HG02798 (cell line): ENCODE measurements at regions not wholly inside any gene's neighbourhood (a gene's known extent, or its start where the extent isn't known, plus 50 kb on each side); places are given as distances from the start of the nearest gene placed in this dataset.
A peak's percentile ranks its signal among the peaks of the same experiment; 100 is the strongest.

Source experiments
- ATAC-seq: cut with Tn5 transposase; IDR thresholded peaks from one replicate; pipeline ENCODE4 v1.9.1; 2021; ENCODE audit warnings: mild to moderate bottlenecking; ENCODE audit not compliant: unreplicated experiment, poor library complexity

DNA sequence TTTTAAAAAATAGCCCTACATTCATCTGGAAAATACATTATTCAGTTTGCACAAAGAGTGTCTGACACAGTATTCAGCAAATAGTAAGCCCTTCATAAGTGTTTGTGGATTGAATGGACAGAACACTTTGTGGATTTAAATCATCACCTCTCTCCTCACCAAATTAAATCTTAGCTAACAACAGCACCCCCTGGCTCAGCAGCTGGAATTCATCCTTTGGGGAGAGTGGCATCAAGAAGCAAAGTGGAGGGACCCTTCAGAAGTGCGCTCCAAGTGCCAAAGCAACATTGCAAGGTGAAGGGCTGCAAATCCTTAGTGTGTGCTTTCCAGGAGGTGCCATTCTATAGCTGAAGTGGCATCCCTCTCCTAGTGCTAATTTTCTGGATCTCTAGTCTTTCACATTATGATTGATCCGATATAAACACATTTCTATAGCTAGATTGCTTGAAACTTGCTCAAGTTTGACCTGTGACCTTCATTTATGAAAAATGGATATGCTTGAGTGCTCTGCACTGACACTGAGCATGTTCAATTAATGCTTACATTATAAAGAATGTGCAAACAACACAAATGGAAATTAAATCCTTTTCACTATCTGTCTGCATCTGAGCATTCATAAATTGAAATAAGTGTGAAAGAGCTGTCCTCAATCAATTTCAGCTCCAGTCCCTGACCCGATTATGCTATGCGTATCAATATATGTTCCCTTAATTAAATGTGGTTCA, 891.7 kb downstream of the C6orf118 start:
- ATAC-seq, result no peak

DNA sequence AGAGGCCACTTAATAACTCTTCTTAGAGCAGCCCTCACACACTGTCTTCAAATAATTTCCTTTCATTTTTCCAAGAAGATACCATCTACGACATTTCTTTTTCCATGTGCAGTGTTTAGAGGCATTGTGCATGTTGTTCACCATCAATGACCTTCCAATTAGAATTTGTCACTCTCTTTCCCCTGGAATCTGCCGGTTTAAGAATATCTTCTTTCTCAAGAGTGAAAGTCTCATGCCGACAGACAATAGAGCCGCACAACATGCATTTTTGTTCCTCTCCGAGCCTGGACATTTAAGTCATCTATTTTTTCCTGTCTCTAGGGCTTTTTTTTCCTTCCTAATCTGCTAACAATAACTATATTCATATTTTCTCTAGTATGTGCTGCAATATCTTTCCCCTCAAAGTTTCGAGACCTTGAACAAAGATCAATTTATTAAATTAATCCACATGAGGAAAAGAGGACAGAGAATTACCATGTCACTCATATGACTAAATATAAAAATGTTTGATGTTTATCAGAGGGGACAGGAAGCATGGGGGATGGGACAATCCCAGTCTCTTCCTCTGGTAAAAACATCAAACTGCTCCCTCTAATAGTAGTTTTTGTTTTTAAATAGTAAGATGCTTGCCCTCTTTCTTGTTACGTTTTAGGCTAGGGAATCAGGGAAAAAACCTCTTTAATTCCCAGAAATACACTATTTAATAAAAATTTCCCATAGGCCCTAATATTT, 893.4 kb downstream of the C6orf118 start:
- no peak for ATAC-seq

DNA sequence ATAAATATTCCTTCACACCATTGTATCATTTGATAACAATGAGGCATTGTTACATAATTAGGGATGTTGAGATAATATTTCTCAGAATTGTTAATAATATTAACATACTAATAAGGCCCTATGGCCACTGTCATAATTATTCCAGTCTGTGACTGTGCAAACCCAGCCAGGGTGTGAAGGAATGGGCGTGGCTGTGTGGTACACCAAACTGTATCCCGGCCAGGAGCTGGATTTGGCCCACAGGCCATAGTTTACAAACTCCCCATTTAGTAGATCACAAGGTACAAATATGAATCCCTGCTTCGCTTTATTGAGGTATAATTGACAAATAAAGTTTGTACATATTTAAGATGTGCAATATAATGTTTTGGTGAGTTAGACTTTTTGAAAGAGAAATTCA, 894.7 kb downstream of the C6orf118 start:
- ATAC-seq, result no peak

DNA sequence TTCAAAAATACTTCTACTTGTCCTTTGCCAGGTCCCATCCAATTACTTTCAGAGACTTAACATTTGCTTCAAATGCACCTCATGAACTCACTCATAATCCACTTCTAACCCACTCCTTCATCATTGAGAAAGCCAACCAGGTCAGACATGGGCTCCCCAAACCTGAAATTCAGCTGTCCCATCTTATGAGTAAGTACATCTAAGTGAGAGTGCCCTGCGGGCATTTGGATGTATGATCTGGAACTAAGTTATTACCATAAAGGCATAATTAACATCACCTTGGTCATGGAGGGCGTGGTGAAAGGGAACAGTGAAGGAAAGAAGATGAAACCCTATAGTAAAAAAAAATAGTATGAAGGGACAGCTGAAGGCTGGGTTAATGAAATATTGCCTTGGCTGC, 896.8 kb downstream of the C6orf118 start:
- no peak for ATAC-seq

DNA sequence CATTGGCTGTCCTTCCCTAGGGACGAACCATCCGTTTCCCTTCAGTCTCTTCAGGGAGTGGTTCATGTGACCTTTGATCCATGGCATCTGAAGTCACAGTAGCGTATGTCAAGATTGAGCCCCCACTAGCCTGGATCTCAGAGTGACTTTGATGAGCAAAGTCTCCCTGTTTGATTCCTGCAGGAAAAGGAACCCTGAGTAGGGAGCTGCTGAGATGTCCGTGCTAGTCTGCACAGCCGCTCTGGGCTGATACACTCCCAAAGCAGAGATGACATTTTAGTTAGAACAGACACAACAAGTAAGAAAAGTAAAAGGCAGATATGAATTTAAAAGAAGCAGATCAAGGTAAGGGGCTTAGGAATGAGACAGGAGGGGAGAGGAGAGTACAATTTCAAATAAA, 899.4 kb downstream of the C6orf118 start:
- ATAC-seq, result no peak

DNA sequence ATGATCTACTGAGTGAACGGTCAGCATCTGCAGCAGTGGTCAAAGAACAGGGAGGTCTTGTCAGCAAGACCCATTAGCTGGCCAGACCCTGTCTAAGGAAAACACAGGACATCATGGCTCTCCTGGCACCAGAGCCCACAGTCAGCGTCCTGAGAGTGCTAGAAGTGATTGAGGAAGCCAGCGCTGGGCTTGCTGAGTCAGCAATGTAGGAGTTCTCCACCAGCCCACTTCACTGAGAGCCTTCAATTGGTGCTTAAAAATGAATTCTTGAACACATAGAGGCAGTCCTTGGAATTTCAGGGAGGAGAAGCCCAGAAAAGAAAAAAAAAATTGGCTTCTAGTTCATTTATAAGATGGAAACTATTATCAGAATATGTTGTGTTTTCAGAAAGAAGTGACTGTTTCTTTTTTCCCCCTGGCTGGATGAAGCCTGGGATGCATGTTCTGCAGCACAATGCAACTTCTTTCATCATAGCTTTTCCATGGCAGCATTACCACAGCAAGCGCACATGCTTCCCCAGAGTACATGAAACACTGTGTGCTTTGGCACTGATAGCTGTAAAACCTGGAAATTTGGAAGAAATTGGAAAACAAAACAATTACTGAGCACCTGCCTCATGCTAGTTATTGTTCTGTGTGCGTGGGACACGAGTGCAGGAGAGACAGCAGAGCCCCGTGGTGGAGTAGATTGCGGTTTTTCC, 899.9 kb downstream of the C6orf118 start:
- no peak for ATAC-seq

DNA sequence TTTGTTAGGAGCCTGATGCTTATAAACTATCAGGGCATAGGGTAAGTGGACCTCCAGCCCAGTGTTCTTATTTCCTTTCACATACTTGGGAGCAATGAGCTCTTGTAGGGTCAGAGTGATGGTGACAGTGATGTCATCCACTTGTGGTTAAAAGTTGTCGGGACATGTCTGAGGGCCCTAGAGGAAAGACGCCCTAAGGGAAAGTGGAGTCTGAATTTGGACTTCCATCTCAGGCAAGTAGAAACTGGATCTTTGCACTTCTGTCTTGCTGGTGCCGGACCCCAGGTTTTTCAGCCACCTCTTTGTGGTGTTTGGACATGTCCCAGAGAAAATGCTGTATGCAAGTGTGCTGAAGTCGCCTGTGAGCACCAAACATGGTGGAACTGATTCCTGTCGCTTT, 900.5 kb downstream of the C6orf118 start:
- no peak for ATAC-seq

DNA sequence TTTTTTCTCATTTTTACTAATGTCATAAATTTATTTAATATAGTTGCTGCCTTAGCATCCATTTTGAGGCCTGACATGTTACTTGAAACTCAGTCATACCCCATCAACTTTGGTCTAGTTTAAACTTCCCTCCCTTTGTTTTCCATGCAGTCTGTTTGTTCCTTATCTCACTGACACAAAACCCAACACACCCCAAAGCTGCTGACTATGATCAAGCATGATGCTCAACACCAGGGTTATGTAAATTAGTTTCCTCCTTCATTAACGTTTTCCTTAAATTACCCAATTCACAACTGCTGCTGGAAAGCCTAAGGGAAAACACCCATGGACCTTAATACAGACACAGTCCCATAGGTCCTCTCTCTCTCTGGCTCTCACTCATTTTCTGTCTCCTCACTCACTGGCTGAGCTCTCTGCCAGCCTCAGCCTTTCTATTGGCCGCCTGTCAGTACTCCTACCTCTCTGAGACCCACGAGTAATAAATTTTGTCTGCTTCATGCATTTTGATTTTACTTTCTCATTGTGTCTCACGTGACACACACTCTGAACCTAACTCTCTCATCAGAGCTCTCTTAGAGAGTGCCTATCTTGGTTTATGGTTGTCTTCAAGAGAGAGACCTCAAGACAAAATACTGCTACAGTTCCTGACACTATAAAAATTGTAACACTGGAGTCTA, 904.5 kb downstream of the C6orf118 start:
- no peak for ATAC-seq

DNA sequence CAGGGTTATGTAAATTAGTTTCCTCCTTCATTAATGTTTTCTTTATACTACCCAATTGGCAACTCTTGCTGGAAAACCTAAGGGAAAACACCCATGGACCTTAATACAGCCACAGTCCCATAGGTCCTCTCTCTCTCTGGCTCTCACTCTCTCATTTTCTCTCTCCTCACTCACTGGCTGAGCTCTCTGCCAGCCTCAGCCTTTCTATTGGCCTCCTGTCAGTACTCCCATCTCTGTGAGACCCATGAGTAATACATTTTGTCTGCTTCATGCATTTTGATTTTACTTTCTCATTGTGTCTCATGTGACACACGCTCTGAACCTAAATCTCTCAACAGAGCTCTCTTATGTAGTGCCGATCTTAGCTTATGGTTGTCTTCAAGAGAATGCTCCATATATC, 907.5 kb downstream of the C6orf118 start:
- ATAC-seq, result no peak

DNA sequence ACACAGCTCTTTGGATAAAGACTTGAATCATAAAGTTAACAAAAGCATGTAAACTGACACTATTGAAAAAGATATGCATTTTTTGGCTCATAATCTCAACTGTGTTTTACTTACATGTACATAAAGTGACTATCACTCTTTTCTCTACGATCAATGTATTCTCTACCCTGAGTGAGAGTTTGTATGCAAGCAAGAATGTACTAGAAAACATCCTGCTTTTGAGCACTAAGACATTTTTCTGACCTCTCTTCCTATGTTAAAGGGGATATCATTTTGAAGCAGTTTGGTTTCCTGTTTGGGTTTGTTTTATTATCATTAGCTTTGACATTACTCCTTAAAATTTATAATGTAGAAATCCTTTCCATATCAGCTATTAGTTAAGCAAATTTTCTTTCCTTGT, 910.8 kb downstream of the C6orf118 start:
- ATAC-seq, result no peak

DNA sequence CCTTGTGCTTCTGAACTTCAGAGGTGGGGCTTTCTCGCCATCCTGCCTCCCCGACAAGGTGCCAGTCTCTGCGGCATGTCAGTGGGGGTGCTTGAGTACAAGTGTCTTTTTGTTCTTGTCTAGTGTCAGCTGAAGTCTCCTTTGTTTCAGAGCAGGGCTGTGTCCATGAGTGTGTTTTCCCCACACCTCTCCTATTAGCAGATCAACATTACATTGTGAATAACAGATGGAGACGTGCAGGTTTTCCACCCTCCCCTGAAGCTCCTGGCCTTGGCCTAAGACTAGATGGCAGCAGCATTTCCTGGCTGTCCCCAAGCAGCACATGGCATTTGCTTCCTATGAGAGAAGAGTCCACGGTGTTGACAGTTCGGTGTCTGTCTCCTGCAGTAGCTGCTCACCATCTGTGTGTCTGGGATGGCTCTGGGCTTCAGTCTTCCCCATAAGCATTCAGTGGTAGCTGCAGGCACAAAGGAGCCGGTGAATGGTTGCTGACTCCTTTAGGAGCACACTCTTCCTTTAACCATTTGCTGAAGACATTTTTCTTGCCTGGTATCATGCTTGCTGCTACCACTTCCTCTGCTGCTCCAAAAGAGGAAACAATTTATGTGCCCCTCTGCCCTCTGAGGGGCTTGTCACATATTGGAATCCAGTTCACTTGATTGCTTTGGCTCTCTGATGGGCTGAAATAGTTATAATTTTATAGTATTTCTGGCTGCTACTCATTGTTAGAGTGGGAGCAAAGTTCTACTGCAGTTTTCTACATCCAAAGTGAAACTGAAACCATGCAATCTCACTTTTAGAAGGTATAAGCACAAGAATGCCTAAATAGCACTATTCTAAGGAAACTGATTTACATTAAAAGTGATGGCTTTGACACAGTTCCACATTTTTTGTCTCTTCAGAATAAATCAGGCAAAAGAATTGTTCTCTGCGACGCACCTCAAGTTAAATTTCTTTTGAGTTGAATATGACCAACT, 913.0 kb downstream of the C6orf118 start:
- ATAC-seq, result peak; percentile 60

DNA sequence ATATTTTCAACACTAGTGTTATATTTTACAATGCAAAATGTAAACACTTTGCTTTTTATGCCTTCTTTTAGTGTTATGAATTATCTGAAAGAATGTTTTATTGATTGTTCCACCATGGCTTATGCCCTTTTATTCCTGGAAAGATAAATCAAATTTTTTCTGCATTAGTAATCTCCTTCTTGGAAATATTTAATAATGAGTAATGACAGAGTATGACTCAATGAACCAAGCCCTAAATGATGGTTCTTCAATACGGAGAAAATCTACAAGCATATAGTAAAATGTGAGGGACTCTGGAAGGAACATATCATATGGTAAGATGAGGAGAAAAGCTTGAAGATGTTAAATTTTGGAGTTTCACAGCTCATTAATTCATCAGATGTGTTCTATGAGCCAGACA, 929.6 kb downstream of the C6orf118 start:
- no peak for ATAC-seq

DNA sequence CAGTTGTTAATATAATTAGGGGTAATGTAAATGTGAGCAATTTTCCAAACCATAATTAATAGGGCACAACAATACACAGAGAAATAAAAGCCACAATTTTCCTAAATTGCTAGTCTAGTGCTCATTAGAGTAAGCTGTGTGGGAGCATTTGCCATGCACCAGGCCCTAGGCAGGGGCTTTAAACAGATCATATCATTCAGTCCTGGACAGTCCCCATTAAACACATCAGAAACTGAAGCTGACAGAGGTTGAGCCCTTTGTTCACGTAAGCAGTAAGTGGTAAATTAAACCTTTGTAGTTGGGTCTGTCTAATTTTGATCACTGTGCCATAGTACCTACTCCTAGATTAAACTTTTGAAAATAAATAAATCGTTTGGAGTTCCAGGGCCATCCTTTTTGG, 931.1 kb downstream of the C6orf118 start:
- no peak for ATAC-seq

DNA sequence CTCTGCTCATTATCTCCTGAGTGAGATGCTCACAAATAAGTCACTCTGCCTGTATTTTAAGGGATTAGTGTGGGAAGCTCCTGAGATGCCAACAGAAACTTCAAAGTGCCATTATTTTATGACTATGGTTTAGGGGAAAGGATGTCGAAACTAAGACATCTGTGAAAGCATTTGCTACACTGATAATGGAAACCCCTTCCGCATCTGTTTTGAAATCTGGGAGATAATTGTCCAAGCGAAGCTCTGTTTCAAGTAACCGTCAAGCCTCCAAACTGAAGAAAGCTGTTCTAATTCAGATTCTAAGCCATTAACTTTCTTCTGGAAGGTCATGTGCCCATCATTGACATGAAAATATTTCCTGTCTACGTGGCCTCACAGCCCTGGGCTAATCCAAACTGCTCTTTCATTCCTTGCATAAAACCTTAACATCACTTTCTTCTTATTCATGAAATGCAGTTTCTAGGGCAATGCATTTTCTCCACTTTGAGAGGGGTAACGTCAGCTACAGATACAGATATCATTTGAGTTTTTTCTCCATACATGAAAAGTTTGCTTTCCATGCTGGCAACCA, 932.0 kb downstream of the C6orf118 start:
- no peak for ATAC-seq

DNA sequence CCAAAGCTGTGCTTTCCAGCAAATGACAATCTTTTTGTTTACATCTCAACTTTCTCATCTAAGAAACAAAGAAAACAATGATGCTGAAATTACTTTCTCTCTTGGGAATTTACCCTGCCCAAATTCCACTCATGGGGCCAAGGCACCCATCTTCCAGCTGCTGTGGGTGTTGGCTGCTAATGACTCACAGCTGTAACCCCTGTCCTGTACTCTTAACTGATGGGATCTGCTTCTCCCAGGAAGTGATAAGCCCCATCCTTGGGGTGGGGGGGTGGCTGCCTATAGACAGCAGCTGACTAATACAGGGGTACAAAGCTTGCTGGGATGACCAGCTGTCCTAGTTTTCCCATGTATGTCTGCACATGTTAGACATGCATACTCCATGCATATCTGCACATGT, 938.6 kb downstream of the C6orf118 start:
- ATAC-seq, result no peak

DNA sequence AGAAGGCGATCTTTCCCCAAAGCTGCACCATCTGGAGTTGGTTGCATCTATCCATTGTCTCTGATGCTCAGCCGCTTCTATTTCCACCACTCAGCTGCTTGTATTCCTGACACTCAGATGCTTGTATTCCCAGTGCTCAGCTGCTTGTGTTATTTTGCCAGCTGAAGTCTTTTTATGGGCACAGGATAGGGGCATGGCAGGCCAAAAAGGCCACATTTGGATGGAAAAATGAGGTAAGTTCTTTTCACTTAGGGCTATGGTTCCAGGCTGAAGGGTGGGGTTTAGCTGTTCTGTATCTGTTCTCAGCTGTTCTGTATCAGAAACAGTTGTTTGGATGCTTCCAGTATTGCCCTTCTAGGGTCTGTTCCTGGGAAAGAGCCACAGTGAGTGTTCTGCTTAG, 944.9 kb downstream of the QKI start:
- no peak for ATAC-seq

DNA sequence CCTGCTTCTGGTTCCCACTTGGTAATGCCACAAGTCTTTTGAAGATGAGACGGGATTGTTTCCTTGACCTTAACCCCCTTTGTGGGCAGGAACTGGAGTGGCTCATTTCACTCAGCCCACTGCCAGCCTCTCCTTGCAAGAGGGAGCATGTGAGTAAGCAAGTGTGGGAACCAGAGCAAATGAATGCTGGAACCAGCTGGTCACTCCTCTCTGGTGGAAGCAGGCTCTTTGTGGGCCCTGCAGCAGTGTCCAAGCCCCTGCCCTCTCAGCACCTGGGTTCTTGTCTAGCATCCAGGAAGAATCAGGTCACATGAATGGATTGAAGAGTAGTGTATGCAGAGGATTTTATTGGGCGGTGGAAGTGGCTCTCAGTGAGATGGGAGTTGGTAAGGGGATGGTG, 944.5 kb downstream of the QKI start:
- ATAC-seq, result no peak

DNA sequence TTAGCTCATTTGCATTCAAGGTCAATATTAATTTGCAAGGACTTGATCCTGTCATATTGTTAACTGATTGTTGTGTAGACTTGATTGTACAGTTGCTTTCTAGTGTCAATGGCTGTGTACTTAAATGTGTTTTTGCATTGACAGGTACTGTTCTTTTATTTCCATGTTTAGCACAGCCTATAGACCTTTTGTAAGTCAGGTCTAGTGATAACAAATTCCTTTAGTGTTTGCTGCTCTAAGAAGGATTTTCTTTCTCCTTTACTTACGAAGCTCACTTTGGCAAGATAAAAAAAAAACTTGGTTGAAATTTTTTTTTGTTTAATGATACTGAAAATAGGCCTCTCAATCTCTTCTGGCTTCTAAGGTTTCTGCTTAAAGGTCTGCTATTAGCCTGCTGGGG, 942.3 kb downstream of the QKI start:
- no peak for ATAC-seq

DNA sequence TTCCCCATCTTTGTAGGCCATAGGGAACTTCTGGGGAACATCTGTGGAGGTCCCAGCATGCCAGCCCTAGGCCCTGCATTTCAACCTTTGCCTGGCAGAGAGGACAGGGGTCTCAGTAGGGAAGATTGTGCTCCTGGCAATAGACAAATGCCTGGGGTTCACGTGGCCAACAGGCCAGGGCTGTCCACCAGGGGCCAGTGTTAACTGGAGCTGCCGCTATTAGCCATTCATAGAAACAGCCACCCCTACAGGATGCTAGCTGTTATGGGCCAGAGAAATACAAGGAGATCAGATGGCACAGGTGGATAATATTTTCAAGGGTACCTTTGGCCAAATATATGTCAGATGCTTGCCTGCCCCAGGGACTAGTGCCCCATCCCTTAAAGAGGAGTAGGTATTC, 932.9 kb downstream of the QKI start:
- ATAC-seq, result no peak
